Endothelial cell of umbilical vein (primary cell): ENCODE measurements at regions not wholly inside any gene's neighbourhood (a gene's known extent, or its start where the extent isn't known, plus 50 kb on each side); places are given as distances from the start of the nearest gene placed in this dataset.

ENCODE experiments used
- CTCF ChIP-seq, 2 donors: IDR thresholded peaks; 1 replicate in 1 of 2; 2 replicates in 1 of 2; pipeline ENCODE4 v1.5.1; 2011; ENCODE audit warnings: low read length in 2 of 2, mild to moderate bottlenecking in 2 of 2, moderate library complexity in 2 of 2, control low read depth in 1 of 2, inconsistent platforms in 1 of 2, low read depth in 1 of 2; ENCODE audit not compliant: insufficient read depth in 1 of 2; ENCODE audit errors: extremely low read depth in 1 of 2
- FOS ChIP-seq: IDR thresholded peaks from 2 replicates; pipeline ENCODE4 v1.6.1; 2011; ENCODE audit warnings: mild to moderate bottlenecking, low read length, moderate library complexity, borderline replicate concordance; ENCODE audit not compliant: insufficient read depth
- POLR2A ChIP-seq: IDR thresholded peaks from 2 replicates; pipeline ENCODE4 v1.6.1; 2012; ENCODE audit warnings: low read depth, mild to moderate bottlenecking, control low read depth, low read length

GRCh38 chr9:135392511-135392910 lies 87.1 kb upstream of the PPP1R26 start:
- TF ChIP-seq FOS (no peak), CTCF (IDR thresholded peaks at IDR 0.05; ENCODE audit: extremely low read depth in 1 of 2, insufficient read depth in 1 of 2, low read depth in 1 of 2, low read length in 2 of 2) (no peak), POLR2A (no peak)
